GM23338 (cell line): ENCODE measurements at regions not wholly inside any gene's neighbourhood (a gene's known extent, or its start where the extent isn't known, plus 50 kb on each side); places are given as distances from the start of the nearest gene placed in this dataset.

Experiments
- ATAC-seq: fragments of 200-7000 bp; cut with Tn5 transposase; 3 replicates; pipeline ENCODE4 v1.9.1; 2020
- DNase-seq: peaks from one replicate; pipeline ENCODE4 v3.0.0-alpha.2; 2015; ENCODE audit warnings: low spot score
- H2AFZ ChIP-seq: fragments of 200-600 bp; sonication (generic); 2 replicates; pipeline ENCODE4 v1.8.0; 2016; ENCODE audit warnings: antibody characterized with exemption, mild to moderate bottlenecking, moderate library complexity
- H3F3A ChIP-seq: fragments of 200-600 bp; sonication (generic); replicated peaks from 2 replicates; pipeline ENCODE4 v1.8.0; 2017; ENCODE audit warnings: antibody characterized with exemption, mixed run types, low read depth
- H3K27ac ChIP-seq: fragments of 200-600 bp; sonication (generic); 2 replicates; pipeline ENCODE4 v1.6.1; 2016; ENCODE audit warnings: low read depth
- H3K27me3 ChIP-seq: fragments of 200-600 bp; sonication (generic); 2 replicates; pipeline ENCODE4 v1.8.0; 2016; ENCODE audit warnings: mild to moderate bottlenecking, mixed run types, moderate library complexity; ENCODE audit not compliant: insufficient read depth
- H3K36me3 ChIP-seq: fragments of 200-600 bp; sonication (generic); 2 replicates; pipeline ENCODE4 v1.8.0; 2016; ENCODE audit warnings: mild to moderate bottlenecking; ENCODE audit not compliant: insufficient read depth
- H3K4me1 ChIP-seq: fragments of 200-600 bp; sonication (generic); 2 replicates; pipeline ENCODE4 v1.8.0; 2016; ENCODE audit warnings: mild to moderate bottlenecking, moderate library complexity; ENCODE audit not compliant: insufficient read depth
- H3K4me2 ChIP-seq: fragments of 200-600 bp; sonication (generic); 2 replicates; pipeline ENCODE4 v1.7.1; 2017; ENCODE audit warnings: mixed run types
- H3K4me3 ChIP-seq: fragments of 200-600 bp; sonication (generic); 2 replicates; pipeline ENCODE4 v1.6.1; 2016; ENCODE audit warnings: mixed run types
- H3K79me2 ChIP-seq: fragments of 200-600 bp; sonication (generic); replicated peaks from 2 replicates; pipeline ENCODE4 v1.8.0; 2017; ENCODE audit warnings: mild to moderate bottlenecking; ENCODE audit not compliant: insufficient read depth
- H3K9me2 ChIP-seq: fragments of 200-600 bp; sonication (generic); 2 replicates; pipeline ENCODE4 v1.8.0; 2017; ENCODE audit not compliant: insufficient read depth
- H4K20me1 ChIP-seq: fragments of 200-600 bp; sonication (generic); replicated peaks from 2 replicates; pipeline ENCODE4 v1.8.0; 2017; ENCODE audit warnings: mild to moderate bottlenecking; ENCODE audit not compliant: insufficient read depth
- H3K27ac Mint-ChIP-seq: 2 replicates; pipeline ENCODE4 v1.8.0; 2020; ENCODE audit warnings: inconsistent platforms, mild to moderate bottlenecking, moderate library complexity, mixed read lengths
- H3K27me3 Mint-ChIP-seq: 3 replicates; pipeline ENCODE4 v1.8.0; 2022; ENCODE audit warnings: low read depth, mild to moderate bottlenecking, moderate library complexity, mixed read lengths, inconsistent platforms; ENCODE audit not compliant: insufficient read depth, poor library complexity
- H3K36me3 Mint-ChIP-seq: 3 replicates; pipeline ENCODE4 v1.8.0; 2021; ENCODE audit warnings: low read depth, mild to moderate bottlenecking, inconsistent platforms, moderate library complexity, mixed read lengths
- H3K4me1 Mint-ChIP-seq: 3 replicates; pipeline ENCODE4 v1.8.0; 2020; ENCODE audit warnings: mild to moderate bottlenecking, inconsistent platforms, mixed read lengths
- H3K4me3 Mint-ChIP-seq: 3 replicates; pipeline ENCODE4 v1.8.0; 2021; ENCODE audit warnings: moderate library complexity, mild to moderate bottlenecking, inconsistent platforms, mixed read lengths
- H3K9me3 Mint-ChIP-seq: 3 replicates; pipeline ENCODE4 v1.8.0; 2020; ENCODE audit warnings: moderate library complexity, mild to moderate bottlenecking, inconsistent platforms, mixed read lengths
- EZH2 ChIP-seq: fragments of 200-600 bp; sonication (generic); IDR thresholded peaks from one replicate; pipeline ENCODE4 v1.8.0; 2017; ENCODE audit warnings: antibody characterized with exemption, mild to moderate bottlenecking, low read depth; ENCODE audit not compliant: unreplicated experiment
- JUNB ChIP-seq: IDR thresholded peaks from one replicate; pipeline ENCODE4 v1.6.1; 2016; ENCODE audit warnings: antibody characterized with exemption; ENCODE audit not compliant: unreplicated experiment
- NANOG ChIP-seq: IDR thresholded peaks from 2 replicates; pipeline ENCODE4 v1.6.1; 2016; ENCODE audit warnings: antibody characterized with exemption, borderline replicate concordance
- POLR2AphosphoS5 ChIP-seq: IDR thresholded peaks from 2 replicates; pipeline ENCODE4 v1.6.1; 2016; ENCODE audit warnings: antibody characterized with exemption, low read depth
- STAT1 ChIP-seq: IDR thresholded peaks from one replicate; pipeline ENCODE4 v1.6.1; 2016; ENCODE audit warnings: antibody characterized with exemption; ENCODE audit not compliant: unreplicated experiment
- ZNF331 ChIP-seq: fragments of 250-450 bp; sonication (Bioruptor Pico); IDR thresholded peaks from 2 replicates; pipeline ENCODE4 v1.5.0; 2020; ENCODE audit warnings: low read depth, mild to moderate bottlenecking, moderate library complexity
- TF ChIP-seq, protein P1 (sequence below): IDR thresholded peaks from one replicate; pipeline ENCODE4 v1.6.1; 2018; ENCODE audit warnings: antibody characterized with exemption; ENCODE audit not compliant: unreplicated experiment
- TF ChIP-seq, protein P2 (sequence below), 2 experiments: fragments of 200-600 bp in 1 of 2; sonication (generic) in 1 of 2; conservative IDR thresholded peaks; 2 replicates each; pipeline versions ENCODE4 v1.5.1 to v1.6.1; 2016 to 2017; ENCODE audit warnings: antibody characterized with exemption in 2 of 2, low read depth in 2 of 2, mild to moderate bottlenecking in 2 of 2, moderate library complexity in 1 of 2
- TF ChIP-seq, protein P3 (sequence below): fragments of 250-450 bp; sonication (Bioruptor Pico); IDR thresholded peaks from 2 replicates; pipeline ENCODE4 v1.5.0; 2020; ENCODE audit warnings: mild to moderate bottlenecking, moderate library complexity
- TF ChIP-seq, protein P4 (sequence below): IDR thresholded peaks from 2 replicates; pipeline ENCODE4 v1.6.1; 2016; ENCODE audit warnings: antibody characterized with exemption

DNA sequence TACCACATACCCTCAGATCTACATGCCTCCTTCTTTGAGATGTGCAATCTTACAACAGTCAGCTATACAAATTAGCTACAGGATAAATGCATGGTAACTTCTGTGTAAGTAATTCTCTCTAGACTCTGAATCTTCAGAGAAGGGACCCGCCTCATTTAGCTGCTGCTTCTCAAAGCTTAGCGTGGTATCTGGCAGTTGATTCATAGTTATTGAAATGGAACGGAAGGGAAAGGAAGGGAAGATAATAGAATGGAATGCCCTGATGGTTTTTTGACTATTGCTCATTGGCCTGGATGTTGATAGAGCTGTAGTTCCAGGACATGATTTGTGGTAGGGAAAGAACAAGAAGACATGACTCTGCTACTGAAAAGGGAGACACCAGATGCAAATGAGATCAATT lies 498.1 kb upstream of the CRIM1 start (continued):
- TF ChIP-seq, protein P1, sequence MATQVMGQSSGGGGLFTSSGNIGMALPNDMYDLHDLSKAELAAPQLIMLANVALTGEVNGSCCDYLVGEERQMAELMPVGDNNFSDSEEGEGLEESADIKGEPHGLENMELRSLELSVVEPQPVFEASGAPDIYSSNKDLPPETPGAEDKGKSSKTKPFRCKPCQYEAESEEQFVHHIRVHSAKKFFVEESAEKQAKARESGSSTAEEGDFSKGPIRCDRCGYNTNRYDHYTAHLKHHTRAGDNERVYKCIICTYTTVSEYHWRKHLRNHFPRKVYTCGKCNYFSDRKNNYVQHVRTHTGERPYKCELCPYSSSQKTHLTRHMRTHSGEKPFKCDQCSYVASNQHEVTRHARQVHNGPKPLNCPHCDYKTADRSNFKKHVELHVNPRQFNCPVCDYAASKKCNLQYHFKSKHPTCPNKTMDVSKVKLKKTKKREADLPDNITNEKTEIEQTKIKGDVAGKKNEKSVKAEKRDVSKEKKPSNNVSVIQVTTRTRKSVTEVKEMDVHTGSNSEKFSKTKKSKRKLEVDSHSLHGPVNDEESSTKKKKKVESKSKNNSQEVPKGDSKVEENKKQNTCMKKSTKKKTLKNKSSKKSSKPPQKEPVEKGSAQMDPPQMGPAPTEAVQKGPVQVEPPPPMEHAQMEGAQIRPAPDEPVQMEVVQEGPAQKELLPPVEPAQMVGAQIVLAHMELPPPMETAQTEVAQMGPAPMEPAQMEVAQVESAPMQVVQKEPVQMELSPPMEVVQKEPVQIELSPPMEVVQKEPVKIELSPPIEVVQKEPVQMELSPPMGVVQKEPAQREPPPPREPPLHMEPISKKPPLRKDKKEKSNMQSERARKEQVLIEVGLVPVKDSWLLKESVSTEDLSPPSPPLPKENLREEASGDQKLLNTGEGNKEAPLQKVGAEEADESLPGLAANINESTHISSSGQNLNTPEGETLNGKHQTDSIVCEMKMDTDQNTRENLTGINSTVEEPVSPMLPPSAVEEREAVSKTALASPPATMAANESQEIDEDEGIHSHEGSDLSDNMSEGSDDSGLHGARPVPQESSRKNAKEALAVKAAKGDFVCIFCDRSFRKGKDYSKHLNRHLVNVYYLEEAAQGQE = no peak
- TF ChIP-seq JUNB (no peak), POLR2AphosphoS5 (no peak), ZNF331 (CRISPR knock-in tag) (no peak), STAT1 (no peak)
- TF ChIP-seq, protein P2, sequence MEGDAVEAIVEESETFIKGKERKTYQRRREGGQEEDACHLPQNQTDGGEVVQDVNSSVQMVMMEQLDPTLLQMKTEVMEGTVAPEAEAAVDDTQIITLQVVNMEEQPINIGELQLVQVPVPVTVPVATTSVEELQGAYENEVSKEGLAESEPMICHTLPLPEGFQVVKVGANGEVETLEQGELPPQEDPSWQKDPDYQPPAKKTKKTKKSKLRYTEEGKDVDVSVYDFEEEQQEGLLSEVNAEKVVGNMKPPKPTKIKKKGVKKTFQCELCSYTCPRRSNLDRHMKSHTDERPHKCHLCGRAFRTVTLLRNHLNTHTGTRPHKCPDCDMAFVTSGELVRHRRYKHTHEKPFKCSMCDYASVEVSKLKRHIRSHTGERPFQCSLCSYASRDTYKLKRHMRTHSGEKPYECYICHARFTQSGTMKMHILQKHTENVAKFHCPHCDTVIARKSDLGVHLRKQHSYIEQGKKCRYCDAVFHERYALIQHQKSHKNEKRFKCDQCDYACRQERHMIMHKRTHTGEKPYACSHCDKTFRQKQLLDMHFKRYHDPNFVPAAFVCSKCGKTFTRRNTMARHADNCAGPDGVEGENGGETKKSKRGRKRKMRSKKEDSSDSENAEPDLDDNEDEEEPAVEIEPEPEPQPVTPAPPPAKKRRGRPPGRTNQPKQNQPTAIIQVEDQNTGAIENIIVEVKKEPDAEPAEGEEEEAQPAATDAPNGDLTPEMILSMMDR (conservative IDR thresholded peaks at IDR 0.05; ENCODE audit: low read depth in 2 of 2) = no peak

DNA sequence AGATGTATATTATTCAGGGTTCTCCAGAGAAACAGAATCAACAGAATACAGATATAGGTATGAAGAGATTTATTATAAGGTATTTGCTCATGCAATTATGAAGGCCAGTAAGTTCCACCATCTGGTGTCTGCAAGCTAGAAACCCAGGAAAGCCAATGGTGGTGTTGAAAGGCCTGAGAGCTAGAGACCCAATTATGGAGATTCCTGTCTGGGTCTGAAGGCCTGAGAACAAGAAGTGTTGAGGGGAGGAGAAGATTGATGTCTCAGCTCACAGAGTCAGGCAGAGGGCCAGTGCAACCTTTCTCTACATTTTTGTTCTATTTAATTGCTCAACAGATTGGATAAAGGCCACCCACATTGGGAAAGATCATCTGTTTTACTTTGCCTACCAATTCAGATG lies 524.2 kb upstream of the CRIM1 start:
- ATAC-seq (no peak), DNase-seq (no peak)
- Mint-ChIP-seq H3K27ac (no peak overlapping the region), H3K4me1 (no peaks in the 10 kb centered on the region), H3K36me3 (no peaks in the 10 kb centered on the region), H3K4me3 (no peak overlapping the region), H3K27me3 (no peaks in the 10 kb centered on the region), H3K9me3 (no peaks in the 10 kb centered on the region)
- H3K27ac ChIP-seq = no peak overlapping the region
- no peak overlapping the region for H3K4me2 ChIP-seq
- no peaks in the 10 kb centered on the region for H4K20me1 ChIP-seq
- H3K79me2 ChIP-seq = no peaks in the 10 kb centered on the region
- H3K4me3 ChIP-seq = no peak overlapping the region
- H3K4me1 ChIP-seq = no peaks in the 10 kb centered on the region
- no peak overlapping the region for H2AFZ ChIP-seq
- H3K27me3 ChIP-seq = no peaks in the 10 kb centered on the region
- no peaks in the 10 kb centered on the region for H3F3A ChIP-seq
- no peaks in the 10 kb centered on the region for H3K36me3 ChIP-seq
- H3K9me2 ChIP-seq = peaks cover 23% of the 10 kb centered on the region; the same call in 1 of the 2 replicates
- TF ChIP-seq NANOG (no peak), EZH2 (no peak), STAT1 (no peak)
- TF ChIP-seq, protein P3, sequence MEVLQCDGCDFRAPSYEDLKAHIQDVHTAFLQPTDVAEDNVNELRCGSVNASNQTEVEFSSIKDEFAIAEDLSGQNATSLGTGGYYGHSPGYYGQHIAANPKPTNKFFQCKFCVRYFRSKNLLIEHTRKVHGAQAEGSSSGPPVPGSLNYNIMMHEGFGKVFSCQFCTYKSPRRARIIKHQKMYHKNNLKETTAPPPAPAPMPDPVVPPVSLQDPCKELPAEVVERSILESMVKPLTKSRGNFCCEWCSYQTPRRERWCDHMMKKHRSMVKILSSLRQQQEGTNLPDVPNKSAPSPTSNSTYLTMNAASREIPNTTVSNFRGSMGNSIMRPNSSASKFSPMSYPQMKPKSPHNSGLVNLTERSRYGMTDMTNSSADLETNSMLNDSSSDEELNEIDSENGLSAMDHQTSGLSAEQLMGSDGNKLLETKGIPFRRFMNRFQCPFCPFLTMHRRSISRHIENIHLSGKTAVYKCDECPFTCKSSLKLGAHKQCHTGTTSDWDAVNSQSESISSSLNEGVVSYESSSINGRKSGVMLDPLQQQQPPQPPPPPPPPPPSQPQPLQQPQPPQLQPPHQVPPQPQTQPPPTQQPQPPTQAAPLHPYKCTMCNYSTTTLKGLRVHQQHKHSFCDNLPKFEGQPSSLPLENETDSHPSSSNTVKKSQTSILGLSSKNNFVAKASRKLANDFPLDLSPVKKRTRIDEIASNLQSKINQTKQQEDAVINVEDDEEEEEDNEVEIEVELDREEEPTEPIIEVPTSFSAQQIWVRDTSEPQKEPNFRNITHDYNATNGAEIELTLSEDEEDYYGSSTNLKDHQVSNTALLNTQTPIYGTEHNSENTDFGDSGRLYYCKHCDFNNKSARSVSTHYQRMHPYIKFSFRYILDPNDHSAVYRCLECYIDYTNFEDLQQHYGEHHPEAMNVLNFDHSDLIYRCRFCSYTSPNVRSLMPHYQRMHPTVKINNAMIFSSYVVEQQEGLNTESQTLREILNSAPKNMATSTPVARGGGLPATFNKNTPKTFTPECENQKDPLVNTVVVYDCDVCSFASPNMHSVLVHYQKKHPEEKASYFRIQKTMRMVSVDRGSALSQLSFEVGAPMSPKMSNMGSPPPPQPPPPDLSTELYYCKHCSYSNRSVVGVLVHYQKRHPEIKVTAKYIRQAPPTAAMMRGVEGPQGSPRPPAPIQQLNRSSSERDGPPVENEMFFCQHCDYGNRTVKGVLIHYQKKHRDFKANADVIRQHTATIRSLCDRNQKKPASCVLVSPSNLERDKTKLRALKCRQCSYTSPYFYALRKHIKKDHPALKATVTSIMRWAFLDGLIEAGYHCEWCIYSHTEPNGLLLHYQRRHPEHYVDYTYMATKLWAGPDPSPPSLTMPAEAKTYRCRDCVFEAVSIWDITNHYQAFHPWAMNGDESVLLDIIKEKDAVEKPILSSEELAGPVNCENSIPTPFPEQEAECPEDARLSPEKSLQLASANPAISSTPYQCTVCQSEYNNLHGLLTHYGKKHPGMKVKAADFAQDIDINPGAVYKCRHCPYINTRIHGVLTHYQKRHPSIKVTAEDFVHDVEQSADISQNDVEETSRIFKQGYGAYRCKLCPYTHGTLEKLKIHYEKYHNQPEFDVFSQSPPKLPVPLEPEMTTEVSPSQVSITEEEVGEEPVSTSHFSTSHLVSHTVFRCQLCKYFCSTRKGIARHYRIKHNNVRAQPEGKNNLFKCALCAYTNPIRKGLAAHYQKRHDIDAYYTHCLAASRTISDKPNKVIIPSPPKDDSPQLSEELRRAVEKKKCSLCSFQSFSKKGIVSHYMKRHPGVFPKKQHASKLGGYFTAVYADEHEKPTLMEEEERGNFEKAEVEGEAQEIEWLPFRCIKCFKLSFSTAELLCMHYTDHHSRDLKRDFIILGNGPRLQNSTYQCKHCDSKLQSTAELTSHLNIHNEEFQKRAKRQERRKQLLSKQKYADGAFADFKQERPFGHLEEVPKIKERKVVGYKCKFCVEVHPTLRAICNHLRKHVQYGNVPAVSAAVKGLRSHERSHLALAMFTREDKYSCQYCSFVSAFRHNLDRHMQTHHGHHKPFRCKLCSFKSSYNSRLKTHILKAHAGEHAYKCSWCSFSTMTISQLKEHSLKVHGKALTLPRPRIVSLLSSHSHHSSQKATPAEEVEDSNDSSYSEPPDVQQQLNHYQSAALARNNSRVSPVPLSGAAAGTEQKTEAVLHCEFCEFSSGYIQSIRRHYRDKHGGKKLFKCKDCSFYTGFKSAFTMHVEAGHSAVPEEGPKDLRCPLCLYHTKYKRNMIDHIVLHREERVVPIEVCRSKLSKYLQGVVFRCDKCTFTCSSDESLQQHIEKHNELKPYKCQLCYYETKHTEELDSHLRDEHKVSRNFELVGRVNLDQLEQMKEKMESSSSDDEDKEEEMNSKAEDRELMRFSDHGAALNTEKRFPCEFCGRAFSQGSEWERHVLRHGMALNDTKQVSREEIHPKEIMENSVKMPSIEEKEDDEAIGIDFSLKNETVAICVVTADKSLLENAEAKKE = no peak
- TF ChIP-seq, protein P4, sequence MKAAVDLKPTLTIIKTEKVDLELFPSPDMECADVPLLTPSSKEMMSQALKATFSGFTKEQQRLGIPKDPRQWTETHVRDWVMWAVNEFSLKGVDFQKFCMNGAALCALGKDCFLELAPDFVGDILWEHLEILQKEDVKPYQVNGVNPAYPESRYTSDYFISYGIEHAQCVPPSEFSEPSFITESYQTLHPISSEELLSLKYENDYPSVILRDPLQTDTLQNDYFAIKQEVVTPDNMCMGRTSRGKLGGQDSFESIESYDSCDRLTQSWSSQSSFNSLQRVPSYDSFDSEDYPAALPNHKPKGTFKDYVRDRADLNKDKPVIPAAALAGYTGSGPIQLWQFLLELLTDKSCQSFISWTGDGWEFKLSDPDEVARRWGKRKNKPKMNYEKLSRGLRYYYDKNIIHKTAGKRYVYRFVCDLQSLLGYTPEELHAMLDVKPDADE = no peak
